ENCODE measurements at regions not wholly inside any gene's neighbourhood (a gene's known extent, or its start where the extent isn't known, plus 50 kb on each side); places are given as distances from the start of the nearest gene placed in this dataset.

GRCh38 chr2:187716301-187716700, 162.1 kb upstream of the TFPI start:
- Histone ChIP-seq H3K4me1 (ENCODE audit: control insufficient read depth, insufficient read depth, low read depth, low read length) (no peaks in the 10 kb centered on the region), H3K9me3 (ENCODE audit: control insufficient read depth, low read length) (no peaks in the 10 kb centered on the region), H3K14ac (ENCODE audit: low read length in 2 of 2) (no peak overlapping the region), H2BK120ac (ENCODE audit: low read depth, low read length) (no peak overlapping the region), H4K8ac (ENCODE audit: low read length) (no peak overlapping the region), H3K4me3 (ENCODE audit: insufficient read depth in 1 of 2, low read depth in 1 of 2, low read length in 2 of 2) (no peak overlapping the region), H3K18ac (ENCODE audit: low read depth in 1 of 2, low read length in 2 of 2) (no peak overlapping the region), H2AFZ (ENCODE audit: low read depth, low read length) (no peak overlapping the region), H2AK5ac (ENCODE audit: low read length, severe bottlenecking) (no peak overlapping the region), H3K4ac (ENCODE audit: low read depth in 1 of 2, low read length in 2 of 2) (no peak overlapping the region), H3K23ac (ENCODE audit: low read length in 2 of 2) (no peak overlapping the region), H3K27me3 (ENCODE audit: control insufficient read depth in 1 of 2, insufficient read depth in 1 of 2, low read length in 2 of 2) (no peaks in the 10 kb centered on the region), H3K27ac (ENCODE audit: low read length, poor library complexity, severe bottlenecking) (no peak overlapping the region), H3K36me3 (ENCODE audit: control insufficient read depth in 1 of 2, insufficient read depth in 2 of 2, low read depth in 1 of 2, low read length in 2 of 2) (no peaks in the 10 kb centered on the region), H3K4me2 (ENCODE audit: low read length, poor library complexity, severe bottlenecking) (no peak overlapping the region), H2BK15ac (ENCODE audit: low read depth, poor library complexity, severe bottlenecking) (no peak overlapping the region), H2BK12ac (ENCODE audit: low read length in 2 of 2) (no peak overlapping the region), H4K91ac (ENCODE audit: low read length) (no peak overlapping the region), H3K9ac (ENCODE audit: low read length) (no peak overlapping the region), H3K79me1 (replicated peaks; ENCODE audit: low read length, poor library complexity, severe bottlenecking) (no peaks in the 10 kb centered on the region), H2BK5ac (ENCODE audit: low read depth, low read length, poor library complexity, severe bottlenecking) (no peak overlapping the region)
- 100% methylated on average over 1 of the region's 3 CpGs for WGBS
- DNase-seq: no peak

DNA sequence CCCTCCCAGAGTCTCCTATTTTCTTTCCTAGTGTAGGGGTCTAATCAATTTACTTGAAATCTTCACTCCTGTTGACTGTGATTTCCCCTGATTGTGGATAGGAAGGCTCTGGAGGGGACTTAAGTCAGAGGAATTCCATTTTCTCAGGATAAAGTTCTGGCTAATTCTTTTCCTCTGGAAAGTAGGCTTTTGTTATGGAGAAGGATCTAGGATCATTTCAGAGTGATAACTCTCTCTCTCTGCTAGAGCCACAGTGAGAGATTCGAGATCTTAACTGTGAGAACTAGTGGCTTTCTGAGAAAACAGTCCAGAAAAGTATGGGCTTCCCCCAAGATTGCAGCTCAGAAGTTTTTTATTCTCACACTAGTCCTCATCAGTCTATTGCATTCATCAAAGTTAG, 163.9 kb upstream of the TFPI start:
- no peak overlapping the region for H3K4me2 ChIP-seq (ENCODE audit: low read length, poor library complexity, severe bottlenecking)
- H3K9ac ChIP-seq (ENCODE audit: low read length): no peak overlapping the region
- DNase-seq: no peak
- H3K14ac ChIP-seq (ENCODE audit: low read length in 2 of 2): no peak overlapping the region
- H2BK12ac ChIP-seq (ENCODE audit: low read length in 2 of 2): no peak overlapping the region
- H4K91ac ChIP-seq (ENCODE audit: low read length): no peak overlapping the region
- H3K9me3 ChIP-seq (ENCODE audit: control insufficient read depth, low read length): no peaks in the 10 kb centered on the region
- H2BK120ac ChIP-seq (ENCODE audit: low read depth, low read length): no peak overlapping the region
- H3K36me3 ChIP-seq (ENCODE audit: control insufficient read depth in 1 of 2, insufficient read depth in 2 of 2, low read depth in 1 of 2, low read length in 2 of 2): no peaks in the 10 kb centered on the region
- H3K27ac ChIP-seq (ENCODE audit: low read length, poor library complexity, severe bottlenecking): no peak overlapping the region
- H3K4me1 ChIP-seq (ENCODE audit: control insufficient read depth, insufficient read depth, low read depth, low read length): no peaks in the 10 kb centered on the region
- H4K8ac ChIP-seq (ENCODE audit: low read length): no peak overlapping the region
- H3K4ac ChIP-seq (ENCODE audit: low read depth in 1 of 2, low read length in 2 of 2): no peak overlapping the region
- H2BK15ac ChIP-seq (ENCODE audit: low read depth, poor library complexity, severe bottlenecking): no peak overlapping the region
- no peaks in the 10 kb centered on the region for H3K27me3 ChIP-seq (ENCODE audit: control insufficient read depth in 1 of 2, insufficient read depth in 1 of 2, low read length in 2 of 2)
- H3K18ac ChIP-seq (ENCODE audit: low read depth in 1 of 2, low read length in 2 of 2): no peak overlapping the region
- no peaks in the 10 kb centered on the region for H3K79me1 ChIP-seq (replicated peaks; ENCODE audit: low read length, poor library complexity, severe bottlenecking)
- no peak overlapping the region for H2AFZ ChIP-seq (ENCODE audit: low read depth, low read length)
- no peak overlapping the region for H2BK5ac ChIP-seq (ENCODE audit: low read depth, low read length, poor library complexity, severe bottlenecking)
- H3K23ac ChIP-seq (ENCODE audit: low read length in 2 of 2): no peak overlapping the region
- WGBS: 50% methylated on average over 1 of the region's 1 CpG
- H2AK5ac ChIP-seq (ENCODE audit: low read length, severe bottlenecking): no peak overlapping the region
- no peak overlapping the region for H3K4me3 ChIP-seq (ENCODE audit: insufficient read depth in 1 of 2, low read depth in 1 of 2, low read length in 2 of 2)

- 90% methylated on average over 2 of the region's 2 CpGs for WGBS
- Histone ChIP-seq H2BK15ac (ENCODE audit: low read depth, poor library complexity, severe bottlenecking) (no peak overlapping the region), H3K9me3 (ENCODE audit: control insufficient read depth, low read length) (no peaks in the 10 kb centered on the region), H2BK5ac (ENCODE audit: low read depth, low read length, poor library complexity, severe bottlenecking) (no peak overlapping the region), H3K14ac (ENCODE audit: low read length in 2 of 2) (no peak overlapping the region), H3K18ac (ENCODE audit: low read depth in 1 of 2, low read length in 2 of 2) (no peak overlapping the region), H2BK120ac (ENCODE audit: low read depth, low read length) (no peak overlapping the region), H3K4me3 (ENCODE audit: insufficient read depth in 1 of 2, low read depth in 1 of 2, low read length in 2 of 2) (no peak overlapping the region), H3K36me3 (ENCODE audit: control insufficient read depth in 1 of 2, insufficient read depth in 2 of 2, low read depth in 1 of 2, low read length in 2 of 2) (no peaks in the 10 kb centered on the region), H3K4me1 (ENCODE audit: control insufficient read depth, insufficient read depth, low read depth, low read length) (no peaks in the 10 kb centered on the region), H4K8ac (ENCODE audit: low read length) (no peak overlapping the region), H3K4ac (ENCODE audit: low read depth in 1 of 2, low read length in 2 of 2) (no peak overlapping the region), H3K9ac (ENCODE audit: low read length) (no peak overlapping the region), H3K23ac (ENCODE audit: low read length in 2 of 2) (no peak overlapping the region), H4K91ac (ENCODE audit: low read length) (no peak overlapping the region), H3K27ac (ENCODE audit: low read length, poor library complexity, severe bottlenecking) (no peak overlapping the region), H3K27me3 (ENCODE audit: control insufficient read depth in 1 of 2, insufficient read depth in 1 of 2, low read length in 2 of 2) (no peaks in the 10 kb centered on the region), H3K79me1 (replicated peaks; ENCODE audit: low read length, poor library complexity, severe bottlenecking) (no peaks in the 10 kb centered on the region), H2BK12ac (ENCODE audit: low read length in 2 of 2) (no peak overlapping the region), H2AK5ac (ENCODE audit: low read length, severe bottlenecking) (no peak overlapping the region), H3K4me2 (ENCODE audit: low read length, poor library complexity, severe bottlenecking) (no peak overlapping the region), H2AFZ (ENCODE audit: low read depth, low read length) (no peak overlapping the region)
- no peak for DNase-seq
Measured at GRCh38 chr2:187719510-187719909, 165.3 kb upstream of the TFPI start.

DNA sequence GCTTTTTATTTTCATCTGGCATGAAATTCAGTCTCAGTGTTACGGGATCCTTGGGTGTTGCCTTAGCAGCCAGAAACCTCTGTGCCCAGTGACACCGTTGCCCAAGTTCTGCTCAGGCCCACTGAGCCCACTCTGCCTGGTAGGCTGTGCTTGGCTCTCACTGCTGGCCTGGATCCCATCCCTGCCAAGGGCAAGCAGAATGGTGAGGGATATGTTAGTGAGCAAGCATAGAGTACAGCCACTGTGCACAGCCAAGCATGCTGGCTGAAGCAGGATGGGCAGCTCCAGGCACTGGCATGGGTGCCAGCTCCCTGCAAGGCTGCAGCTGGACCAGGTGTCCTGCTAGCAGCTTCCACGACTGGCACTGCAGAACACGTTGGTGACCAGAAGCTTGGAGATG, 194.7 kb upstream of the TFPI start:
- Histone ChIP-seq H4K8ac (ENCODE audit: low read length) (no peak overlapping the region), H2BK120ac (ENCODE audit: low read depth, low read length) (no peak overlapping the region), H3K4me1 (ENCODE audit: control insufficient read depth, insufficient read depth, low read depth, low read length) (no peaks in the 10 kb centered on the region), H3K36me3 (ENCODE audit: control insufficient read depth in 1 of 2, insufficient read depth in 2 of 2, low read depth in 1 of 2, low read length in 2 of 2) (no peaks in the 10 kb centered on the region), H4K91ac (ENCODE audit: low read length) (no peak overlapping the region), H3K14ac (ENCODE audit: low read length in 2 of 2) (peak overlapping the region in 1 of 2 experiments; percentile 0), H3K4ac (ENCODE audit: low read depth in 1 of 2, low read length in 2 of 2) (no peak overlapping the region), H2AFZ (ENCODE audit: low read depth, low read length) (no peak overlapping the region), H3K23ac (ENCODE audit: low read length in 2 of 2) (no peak overlapping the region), H3K4me2 (ENCODE audit: low read length, poor library complexity, severe bottlenecking) (no peak overlapping the region), H3K9me3 (ENCODE audit: control insufficient read depth, low read length) (no peaks in the 10 kb centered on the region), H2BK12ac (ENCODE audit: low read length in 2 of 2) (no peak overlapping the region), H3K9ac (ENCODE audit: low read length) (no peak overlapping the region), H3K4me3 (ENCODE audit: insufficient read depth in 1 of 2, low read depth in 1 of 2, low read length in 2 of 2) (no peak overlapping the region), H2BK5ac (ENCODE audit: low read depth, low read length, poor library complexity, severe bottlenecking) (no peak overlapping the region), H3K18ac (ENCODE audit: low read depth in 1 of 2, low read length in 2 of 2) (peak overlapping the region in 1 of 2 experiments; percentile 11), H3K79me1 (replicated peaks; ENCODE audit: low read length, poor library complexity, severe bottlenecking) (no peaks in the 10 kb centered on the region), H3K27me3 (ENCODE audit: control insufficient read depth in 1 of 2, insufficient read depth in 1 of 2, low read length in 2 of 2) (no peaks in the 10 kb centered on the region), H2AK5ac (ENCODE audit: low read length, severe bottlenecking) (no peak overlapping the region), H2BK15ac (ENCODE audit: low read depth, poor library complexity, severe bottlenecking) (no peak overlapping the region), H3K27ac (ENCODE audit: low read length, poor library complexity, severe bottlenecking) (no peak overlapping the region)
- WGBS: 88% methylated on average over 4 of the region's 4 CpGs
- no peak for DNase-seq
